ENCODE measurements at regions not wholly inside any gene's neighbourhood (a gene's known extent, or its start where the extent isn't known, plus 50 kb on each side); places are given as distances from the start of the nearest gene placed in this dataset.

DNA sequence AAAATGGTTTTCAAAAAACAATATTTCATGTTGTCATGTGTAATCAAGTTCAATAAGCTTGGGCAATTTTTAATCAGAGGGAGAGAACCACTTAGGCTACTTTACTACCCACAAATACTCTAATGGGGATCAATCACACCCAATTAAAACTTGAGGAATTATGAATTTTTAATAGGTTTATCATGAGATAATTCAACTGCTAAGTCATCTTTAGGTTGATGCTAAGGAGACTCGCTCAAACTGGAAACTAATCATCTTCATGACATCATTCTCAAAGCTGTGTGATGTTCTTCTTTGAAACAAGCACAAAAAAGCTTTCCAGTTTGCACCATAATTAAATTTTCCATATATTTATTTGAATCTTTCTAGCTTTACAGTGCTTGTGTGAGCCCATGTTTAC lies 867.5 kb downstream of the MAT2B start:
- Mint-ChIP-seq H3K9me3 (no peaks in the 10 kb centered on the region), H3K27me3 (no peaks in the 10 kb centered on the region), H3K36me3 (ENCODE audit: low read depth) (no peaks in the 10 kb centered on the region), H3K4me3 (no peak overlapping the region), H3K27ac (no peak overlapping the region), H3K4me1 (ENCODE audit: low read depth) (no peaks in the 10 kb centered on the region)

DNA sequence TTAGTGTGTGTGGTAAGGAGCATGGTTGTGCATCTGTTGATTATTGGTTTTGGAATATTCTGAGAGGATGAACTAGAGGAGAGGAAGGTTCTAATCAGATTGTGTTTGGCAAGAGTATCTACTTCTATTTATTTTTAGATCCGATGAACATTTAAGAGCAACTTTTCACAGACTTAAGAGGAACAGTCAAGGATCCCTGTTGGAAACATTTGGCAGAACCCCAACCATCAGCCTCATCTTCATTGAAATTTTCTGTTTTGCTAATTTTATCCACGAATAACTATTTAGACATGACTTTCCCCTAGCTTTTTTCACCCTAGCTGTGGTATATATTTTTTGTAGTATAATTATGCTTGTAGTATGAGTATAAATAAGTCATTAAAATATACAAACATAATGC lies 868.5 kb downstream of the MAT2B start:
- Mint-ChIP-seq H3K9me3 (peaks cover 2% of the 10 kb centered on the region), H3K27me3 (no peaks in the 10 kb centered on the region), H3K27ac (no peak overlapping the region), H3K4me1 (ENCODE audit: low read depth) (no peaks in the 10 kb centered on the region), H3K4me3 (no peak overlapping the region), H3K36me3 (ENCODE audit: low read depth) (no peaks in the 10 kb centered on the region)

GRCh38 chr5:164375051-164375450 lies 869.6 kb downstream of the MAT2B start:
- peaks cover 8% of the 10 kb centered on the region for H3K9me3 Mint-ChIP-seq
- H3K36me3 Mint-ChIP-seq (ENCODE audit: low read depth): no peaks in the 10 kb centered on the region
- H3K27me3 Mint-ChIP-seq: no peaks in the 10 kb centered on the region
- no peak overlapping the region for H3K27ac Mint-ChIP-seq
- no peaks in the 10 kb centered on the region for H3K4me1 Mint-ChIP-seq (ENCODE audit: low read depth)
- no peak overlapping the region for H3K4me3 Mint-ChIP-seq

- H3K27ac Mint-ChIP-seq: no peak overlapping the region
- H3K36me3 Mint-ChIP-seq (ENCODE audit: low read depth): no peaks in the 10 kb centered on the region
- peaks cover 8% of the 10 kb centered on the region for H3K9me3 Mint-ChIP-seq
- H3K4me1 Mint-ChIP-seq (ENCODE audit: low read depth): no peaks in the 10 kb centered on the region
- no peak overlapping the region for H3K4me3 Mint-ChIP-seq
- no peaks in the 10 kb centered on the region for H3K27me3 Mint-ChIP-seq
Measured at GRCh38 chr5:164376843-164377242, 871.4 kb downstream of the MAT2B start.

DNA sequence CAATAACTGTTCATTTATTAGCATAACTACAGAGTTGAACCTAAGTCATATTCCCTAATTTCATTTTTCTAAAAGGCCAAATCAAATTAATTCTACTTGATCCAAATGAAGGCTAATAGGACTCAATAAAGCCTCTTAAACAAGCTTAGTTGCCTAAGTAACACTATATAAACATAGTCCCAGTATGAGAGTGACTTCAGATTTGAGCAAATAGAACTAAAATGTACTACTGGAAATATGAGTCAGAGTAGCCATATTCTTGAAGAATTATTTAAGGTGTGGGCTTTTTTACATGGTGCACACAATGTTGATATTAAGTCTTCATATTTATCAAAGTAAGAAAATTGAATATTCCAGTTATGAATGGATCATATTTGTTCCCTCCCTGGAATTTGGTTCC lies 872.3 kb downstream of the MAT2B start:
- Mint-ChIP-seq H3K36me3 (ENCODE audit: low read depth) (no peaks in the 10 kb centered on the region), H3K27ac (no peak overlapping the region), H3K9me3 (peaks cover 12% of the 10 kb centered on the region), H3K4me3 (no peak overlapping the region), H3K4me1 (ENCODE audit: low read depth) (no peaks in the 10 kb centered on the region), H3K27me3 (no peaks in the 10 kb centered on the region)

DNA sequence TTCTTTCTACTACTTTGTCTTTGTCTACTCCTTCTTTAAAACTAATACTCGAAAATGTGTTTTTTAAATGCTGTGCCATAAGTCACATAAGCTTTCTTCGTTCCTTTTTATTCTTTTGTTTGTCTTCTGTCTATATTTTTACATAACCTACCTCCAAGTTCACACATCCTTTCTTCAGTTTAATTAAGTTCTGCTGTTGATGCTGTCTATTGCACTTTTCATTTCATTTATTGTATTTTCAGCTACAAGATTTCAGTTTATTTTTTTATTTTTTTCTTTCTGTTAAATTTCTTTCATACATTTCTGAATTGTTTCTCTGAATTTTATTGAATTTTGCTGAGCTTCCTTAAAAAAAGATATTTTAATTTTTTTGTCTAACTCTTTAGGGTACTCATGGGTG lies 878.2 kb downstream of the MAT2B start:
- H3K27ac Mint-ChIP-seq: no peak overlapping the region
- no peaks in the 10 kb centered on the region for H3K36me3 Mint-ChIP-seq (ENCODE audit: low read depth)
- H3K27me3 Mint-ChIP-seq: no peaks in the 10 kb centered on the region
- H3K4me1 Mint-ChIP-seq (ENCODE audit: low read depth): no peaks in the 10 kb centered on the region
- H3K4me3 Mint-ChIP-seq: no peak overlapping the region
- peaks cover 19% of the 10 kb centered on the region for H3K9me3 Mint-ChIP-seq

GRCh38 chr5:164392531-164392930 lies 887.1 kb downstream of the MAT2B start:
- Mint-ChIP-seq H3K36me3 (ENCODE audit: low read depth) (no peaks in the 10 kb centered on the region), H3K27ac (no peak overlapping the region), H3K4me1 (ENCODE audit: low read depth) (no peaks in the 10 kb centered on the region), H3K27me3 (no peaks in the 10 kb centered on the region), H3K9me3 (peaks cover under 1% of the 10 kb centered on the region), H3K4me3 (no peak overlapping the region)

GRCh38 chr5:164394686-164395194 lies 889.3 kb downstream of the MAT2B start:
- H3K27ac Mint-ChIP-seq: no peak overlapping the region
- no peaks in the 10 kb centered on the region for H3K27me3 Mint-ChIP-seq
- H3K4me1 Mint-ChIP-seq (ENCODE audit: low read depth): no peaks in the 10 kb centered on the region
- no peaks in the 10 kb centered on the region for H3K36me3 Mint-ChIP-seq (ENCODE audit: low read depth)
- H3K4me3 Mint-ChIP-seq: no peak overlapping the region
- peaks cover 13% of the 10 kb centered on the region for H3K9me3 Mint-ChIP-seq

GRCh38 chr5:164412531-164412930 lies 907.1 kb downstream of the MAT2B start:
- Mint-ChIP-seq H3K9me3 (peaks cover 8% of the 10 kb centered on the region), H3K4me3 (no peak overlapping the region), H3K27me3 (no peaks in the 10 kb centered on the region), H3K36me3 (ENCODE audit: low read depth) (no peaks in the 10 kb centered on the region), H3K4me1 (ENCODE audit: low read depth) (no peaks in the 10 kb centered on the region), H3K27ac (no peak overlapping the region)

DNA sequence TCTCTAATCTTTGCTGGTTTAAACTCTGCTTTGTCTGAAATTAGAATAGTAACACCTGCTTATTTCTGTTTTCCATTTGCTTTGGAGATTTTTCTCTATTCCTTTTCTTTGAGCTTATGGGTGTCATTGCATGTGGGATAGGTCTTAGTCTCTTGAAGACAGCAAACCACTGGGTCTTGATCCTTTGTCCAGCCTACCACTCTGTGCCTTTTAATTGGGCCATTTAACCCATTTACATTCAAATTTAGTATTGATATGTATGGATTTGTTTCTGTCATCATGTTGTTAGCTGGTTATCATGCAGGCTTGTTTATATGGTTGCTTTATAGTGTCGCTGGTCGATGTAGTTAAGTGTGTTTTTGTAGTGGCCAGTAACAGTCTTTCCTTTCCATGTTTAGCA lies 914.7 kb downstream of the MAT2B start:
- no peak overlapping the region for H3K27ac Mint-ChIP-seq
- no peaks in the 10 kb centered on the region for H3K27me3 Mint-ChIP-seq
- H3K36me3 Mint-ChIP-seq (ENCODE audit: low read depth): no peaks in the 10 kb centered on the region
- H3K4me3 Mint-ChIP-seq: no peak overlapping the region
- H3K9me3 Mint-ChIP-seq: peaks cover 29% of the 10 kb centered on the region
- no peaks in the 10 kb centered on the region for H3K4me1 Mint-ChIP-seq (ENCODE audit: low read depth)

GRCh38 chr5:164422400-164422799 lies 917.0 kb downstream of the MAT2B start:
- Mint-ChIP-seq H3K4me3 (no peak overlapping the region), H3K27me3 (no peaks in the 10 kb centered on the region), H3K27ac (no peak overlapping the region), H3K4me1 (ENCODE audit: low read depth) (no peaks in the 10 kb centered on the region), H3K9me3 (peaks cover 27% of the 10 kb centered on the region), H3K36me3 (ENCODE audit: low read depth) (no peaks in the 10 kb centered on the region)

DNA sequence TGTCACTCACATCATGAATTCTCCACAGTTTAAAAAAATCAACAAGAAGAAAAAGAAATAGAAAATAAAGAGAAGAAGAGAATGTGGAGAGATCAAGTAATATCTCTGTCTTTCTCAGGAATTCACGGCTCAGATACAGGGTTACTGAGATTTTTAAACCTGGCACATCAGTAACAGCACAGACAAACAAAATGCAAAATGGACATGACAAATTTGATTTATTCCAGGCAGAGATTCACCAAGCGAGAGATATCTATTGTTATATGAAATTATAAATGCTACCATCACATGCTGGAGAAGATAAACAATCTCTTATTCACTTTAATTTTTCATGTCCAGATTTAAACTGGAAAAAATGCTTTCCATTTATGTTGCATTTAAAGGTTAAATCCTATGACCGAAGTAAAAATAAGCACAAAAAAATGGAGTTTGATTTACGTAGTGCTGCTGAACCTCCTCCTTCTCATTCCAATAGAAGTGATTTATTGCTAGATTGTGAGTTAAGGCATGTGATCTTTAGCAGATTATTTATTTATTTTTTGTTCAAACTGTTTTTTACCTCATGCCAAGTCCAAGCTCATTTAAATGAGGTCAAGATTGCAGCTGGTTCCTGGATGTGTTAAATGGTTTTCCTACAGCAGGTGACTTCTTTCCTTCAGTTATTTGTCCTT lies 926.4 kb downstream of the MAT2B start:
- no peaks in the 10 kb centered on the region for H3K4me1 Mint-ChIP-seq (ENCODE audit: low read depth)
- no peaks in the 10 kb centered on the region for H3K9me3 Mint-ChIP-seq
- H3K27ac Mint-ChIP-seq: no peak overlapping the region
- H3K4me3 Mint-ChIP-seq: no peak overlapping the region
- no peaks in the 10 kb centered on the region for H3K36me3 Mint-ChIP-seq (ENCODE audit: low read depth)
- no peaks in the 10 kb centered on the region for H3K27me3 Mint-ChIP-seq

DNA sequence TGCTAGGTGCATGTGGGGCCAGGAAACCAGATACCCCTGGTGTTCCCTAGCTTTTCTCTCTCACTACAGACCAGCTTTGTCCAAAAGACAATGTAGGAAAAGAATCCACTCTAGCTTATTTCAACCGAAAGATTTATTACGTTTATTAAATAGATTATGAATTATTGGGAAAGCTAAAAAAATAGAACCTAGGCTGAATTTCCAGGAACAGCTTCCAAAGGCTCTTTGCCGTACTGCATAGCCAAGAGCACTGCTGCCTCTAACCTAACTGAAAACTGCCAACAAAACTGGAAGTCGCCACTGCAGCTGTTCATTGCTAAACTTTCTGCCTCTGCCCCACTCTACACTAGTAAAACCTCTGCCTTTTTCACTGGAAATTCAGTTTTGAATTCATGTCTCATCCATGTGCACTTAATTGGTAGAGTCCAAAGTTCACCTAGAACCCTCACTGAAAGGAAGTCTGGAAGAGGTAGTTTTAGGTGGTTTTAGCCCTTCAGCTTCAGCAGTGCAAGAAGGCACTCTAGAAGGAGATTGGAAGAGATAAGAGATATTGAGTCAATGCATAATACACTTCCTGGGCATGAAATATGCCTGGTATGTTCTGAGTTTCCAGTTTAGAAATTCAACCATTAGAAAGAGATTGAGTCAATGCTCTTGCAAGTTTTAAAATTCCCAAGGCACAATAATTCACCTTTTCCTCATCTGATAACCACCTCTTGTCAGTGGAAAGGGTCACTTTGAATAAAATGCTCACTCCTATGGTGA lies 927.9 kb downstream of the MAT2B start:
- Mint-ChIP-seq H3K27me3 (no peaks in the 10 kb centered on the region), H3K9me3 (peaks cover under 1% of the 10 kb centered on the region), H3K27ac (no peak overlapping the region)

DNA sequence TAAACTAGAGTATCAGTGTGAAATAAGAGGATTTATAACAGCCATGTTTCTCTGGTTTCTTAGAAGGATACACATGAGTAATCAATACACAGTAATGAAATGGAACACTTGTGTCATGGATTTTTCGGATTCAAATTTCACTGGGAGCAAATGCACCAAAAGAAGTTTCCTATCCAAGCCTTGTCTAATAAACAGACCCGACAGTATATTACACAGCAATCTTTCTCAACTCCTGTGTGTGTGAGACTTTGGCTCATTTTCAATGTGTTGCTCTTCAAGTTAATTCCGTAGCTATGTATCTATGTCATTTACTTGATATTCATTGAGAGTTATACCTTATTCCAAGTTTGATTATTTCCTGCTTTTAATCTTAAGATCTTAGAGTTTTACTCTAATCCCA lies 930.2 kb downstream of the MAT2B start:
- no peaks in the 10 kb centered on the region for H3K4me1 Mint-ChIP-seq (ENCODE audit: low read depth)
- H3K27me3 Mint-ChIP-seq: no peaks in the 10 kb centered on the region
- H3K27ac Mint-ChIP-seq: no peak overlapping the region
- no peak overlapping the region for H3K4me3 Mint-ChIP-seq
- H3K9me3 Mint-ChIP-seq: peaks cover 7% of the 10 kb centered on the region
- no peaks in the 10 kb centered on the region for H3K36me3 Mint-ChIP-seq (ENCODE audit: low read depth)

More for the DNA sequence above, 927.9 kb downstream of the MAT2B start:
- Mint-ChIP-seq H3K4me3 (no peak overlapping the region), H3K4me1 (ENCODE audit: low read depth) (no peaks in the 10 kb centered on the region), H3K36me3 (ENCODE audit: low read depth) (no peaks in the 10 kb centered on the region)

- Mint-ChIP-seq H3K9me3 (peaks cover 7% of the 10 kb centered on the region), H3K36me3 (ENCODE audit: low read depth) (no peaks in the 10 kb centered on the region), H3K27ac (no peak overlapping the region), H3K27me3 (no peaks in the 10 kb centered on the region), H3K4me1 (ENCODE audit: low read depth) (no peaks in the 10 kb centered on the region), H3K4me3 (no peak overlapping the region)
Measured at GRCh38 chr5:164439799-164440198, 934.4 kb downstream of the MAT2B start.
